ENCODE measurements at regions not wholly inside any gene's neighbourhood (a gene's known extent, or its start where the extent isn't known, plus 50 kb on each side); places are given as distances from the start of the nearest gene placed in this dataset.

DNA sequence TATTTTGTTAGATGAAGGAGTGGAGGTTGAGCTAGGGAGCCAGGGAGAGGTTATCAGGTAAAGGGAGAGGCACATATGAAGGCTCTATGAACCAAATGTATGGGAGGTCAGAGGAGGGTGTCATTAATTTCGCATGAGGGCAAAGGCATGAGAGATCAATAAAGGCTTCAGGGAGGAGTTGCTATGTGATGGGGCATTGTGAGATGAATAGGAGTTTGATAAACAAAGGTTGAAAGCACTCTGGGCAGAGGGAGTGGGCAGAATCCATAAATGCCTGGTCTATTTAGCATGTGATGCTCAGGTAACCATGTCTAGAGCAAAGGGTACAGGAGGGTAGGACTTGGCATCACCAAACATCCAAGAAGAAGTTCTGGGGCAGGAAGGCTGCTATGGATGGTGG is 273.4 kb downstream of the HAUS1 start:
- DNase-seq = no peak
- H3K9ac ChIP-seq = no peak overlapping the region
- no peaks in the 10 kb centered on the region for H3K79me2 ChIP-seq (ENCODE audit: insufficient read depth)
- H3K36me3 ChIP-seq (ENCODE audit: low read depth) = no peaks in the 10 kb centered on the region
- H3K27ac ChIP-seq = no peak overlapping the region
- no peak overlapping the region for H2AFZ ChIP-seq
- H3F3A ChIP-seq (ENCODE audit: insufficient read depth) = no peaks in the 10 kb centered on the region
- no peaks in the 10 kb centered on the region; the same call in 1 of the 2 replicates for H3K27me3 ChIP-seq (replicated peaks; ENCODE audit: insufficient read depth)
- WGBS, 2 experiments (ENCODE audit: low coverage in 1 of 2, low lambda C conversion rate in 2 of 2, missing lambda C conversion rate in 2 of 2) = 50 to 63% methylated on average over 1 of the region's 1 CpG
- no peak for TF ChIP-seq EZH2phosphoT487 (IDR thresholded peaks at IDR 0.05; ENCODE audit: insufficient read depth, low read depth)
- no peak for TF ChIP-seq EZH2 (IDR thresholded peaks at IDR 0.05; ENCODE audit: insufficient read depth, poor library complexity, severe bottlenecking)
- no peaks in the 10 kb centered on the region for H3K9me2 ChIP-seq (ENCODE audit: insufficient read depth)
- no peaks in the 10 kb centered on the region for H3K4me1 ChIP-seq (ENCODE audit: insufficient read depth)
- H4K20me1 ChIP-seq (ENCODE audit: insufficient read depth) = no peaks in the 10 kb centered on the region
- H3K4me2 ChIP-seq (ENCODE audit: unreplicated experiment) = no peak overlapping the region
- no peaks in the 10 kb centered on the region for H3K9me3 ChIP-seq (ENCODE audit: low read depth)
- no peak overlapping the region for H3K4me3 ChIP-seq
- in situ Hi-C loops (cut with MboI) = no loop called here

DNA sequence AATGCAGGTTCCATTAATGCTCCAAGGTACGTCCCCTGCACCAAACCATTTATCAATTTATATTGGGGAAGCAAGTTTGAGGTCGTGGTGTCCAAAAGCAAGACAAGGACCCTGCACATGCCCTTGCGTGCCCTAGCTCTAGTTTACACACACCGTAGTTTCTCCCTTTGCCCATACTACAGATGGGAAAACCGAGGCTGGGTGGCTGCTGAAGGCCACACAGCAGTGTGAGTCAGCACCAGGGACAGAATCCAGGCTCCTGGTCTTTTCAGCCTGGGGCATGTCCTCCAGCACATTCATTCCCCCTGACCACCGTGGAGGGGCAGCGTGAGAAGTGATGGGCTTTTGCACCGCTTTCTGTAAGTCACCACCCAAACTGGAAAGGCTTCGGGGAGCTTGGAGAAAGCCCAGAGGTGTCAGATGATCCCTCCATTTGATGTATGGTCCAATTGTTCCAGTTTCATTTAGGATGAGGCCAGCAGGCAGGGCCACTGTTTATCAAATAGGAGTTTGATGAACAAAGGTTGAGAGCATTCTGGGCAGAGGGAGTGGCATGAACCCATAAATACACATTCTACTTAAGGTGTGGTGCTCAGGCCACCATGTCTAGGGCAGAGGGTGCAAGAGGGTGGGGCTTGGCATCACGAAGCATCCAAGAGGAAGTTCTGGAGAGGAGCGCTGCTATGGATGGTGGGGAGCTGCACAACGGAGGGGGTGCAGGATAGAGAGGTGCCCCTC is 274.1 kb downstream of the HAUS1 start:
- no peak overlapping the region for H2AFZ ChIP-seq
- DNase-seq = no peak
- WGBS, 2 experiments (ENCODE audit: low coverage in 1 of 2, low lambda C conversion rate in 2 of 2, missing lambda C conversion rate in 2 of 2) = 54 to 55% methylated on average over 12 of the region's 12 CpGs
- no peak overlapping the region for H3K9ac ChIP-seq
- TF ChIP-seq EZH2 (IDR thresholded peaks at IDR 0.05; ENCODE audit: insufficient read depth, poor library complexity, severe bottlenecking) (no peak), EZH2phosphoT487 (IDR thresholded peaks at IDR 0.05; ENCODE audit: insufficient read depth, low read depth) (no peak)
- no peaks in the 10 kb centered on the region for H3K36me3 ChIP-seq (ENCODE audit: low read depth)
- no peaks in the 10 kb centered on the region; the same call in 1 of the 2 replicates for H3K27me3 ChIP-seq (replicated peaks; ENCODE audit: insufficient read depth)
- H3K79me2 ChIP-seq (ENCODE audit: insufficient read depth) = no peaks in the 10 kb centered on the region
- H3K4me2 ChIP-seq (ENCODE audit: unreplicated experiment) = no peak overlapping the region
- no peaks in the 10 kb centered on the region for H3F3A ChIP-seq (ENCODE audit: insufficient read depth)
- H3K9me3 ChIP-seq (ENCODE audit: low read depth) = no peaks in the 10 kb centered on the region
- no peaks in the 10 kb centered on the region for H3K4me1 ChIP-seq (ENCODE audit: insufficient read depth)
- H3K27ac ChIP-seq = no peak overlapping the region
- no peak overlapping the region for H3K4me3 ChIP-seq
- no peaks in the 10 kb centered on the region for H4K20me1 ChIP-seq (ENCODE audit: insufficient read depth)
- no peaks in the 10 kb centered on the region for H3K9me2 ChIP-seq (ENCODE audit: insufficient read depth)
- in situ Hi-C loops (cut with MboI) = no loop called here

DNA sequence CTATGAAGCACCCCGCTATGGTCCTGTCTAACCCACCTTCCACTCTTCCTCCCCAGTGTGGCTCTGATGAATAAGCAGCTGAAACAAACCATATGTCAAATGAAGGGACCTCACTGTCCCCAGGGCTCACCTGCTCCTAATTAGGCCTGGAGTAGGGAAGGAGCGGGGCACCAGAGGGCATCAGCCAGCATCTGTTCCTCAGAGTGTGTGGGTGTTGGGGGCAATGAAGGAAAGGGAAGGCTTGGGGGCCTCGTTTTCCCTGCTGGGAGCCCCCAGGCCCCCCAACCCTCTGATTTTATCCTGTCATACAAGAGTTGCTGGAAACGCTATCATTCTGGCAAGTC is 274.7 kb downstream of the HAUS1 start:
- H3K27me3 ChIP-seq (replicated peaks; ENCODE audit: insufficient read depth) = no peaks in the 10 kb centered on the region; the same call in 1 of the 2 replicates
- no peak overlapping the region for H3K27ac ChIP-seq
- no peaks in the 10 kb centered on the region for H3K9me3 ChIP-seq (ENCODE audit: low read depth)
- TF ChIP-seq EZH2phosphoT487 (IDR thresholded peaks at IDR 0.05; ENCODE audit: insufficient read depth, low read depth) (no peak), EZH2 (IDR thresholded peaks at IDR 0.05; ENCODE audit: insufficient read depth, poor library complexity, severe bottlenecking) (no peak)
- no peaks in the 10 kb centered on the region for H3F3A ChIP-seq (ENCODE audit: insufficient read depth)
- H4K20me1 ChIP-seq (ENCODE audit: insufficient read depth) = no peaks in the 10 kb centered on the region
- H3K4me3 ChIP-seq = no peak overlapping the region
- H3K9ac ChIP-seq = no peak overlapping the region
- H3K79me2 ChIP-seq (ENCODE audit: insufficient read depth) = no peaks in the 10 kb centered on the region
- no peaks in the 10 kb centered on the region for H3K36me3 ChIP-seq (ENCODE audit: low read depth)
- H3K4me2 ChIP-seq (ENCODE audit: unreplicated experiment) = no peak overlapping the region
- 28 to 32% methylated on average over 4 of the region's 4 CpGs for WGBS, 2 experiments (ENCODE audit: low coverage in 1 of 2, low lambda C conversion rate in 2 of 2, missing lambda C conversion rate in 2 of 2)
- DNase-seq = no peak
- H3K4me1 ChIP-seq (ENCODE audit: insufficient read depth) = no peaks in the 10 kb centered on the region
- H3K9me2 ChIP-seq (ENCODE audit: insufficient read depth) = no peaks in the 10 kb centered on the region
- no peak overlapping the region for H2AFZ ChIP-seq
- in situ Hi-C loops (cut with MboI) = no loop called here

DNA sequence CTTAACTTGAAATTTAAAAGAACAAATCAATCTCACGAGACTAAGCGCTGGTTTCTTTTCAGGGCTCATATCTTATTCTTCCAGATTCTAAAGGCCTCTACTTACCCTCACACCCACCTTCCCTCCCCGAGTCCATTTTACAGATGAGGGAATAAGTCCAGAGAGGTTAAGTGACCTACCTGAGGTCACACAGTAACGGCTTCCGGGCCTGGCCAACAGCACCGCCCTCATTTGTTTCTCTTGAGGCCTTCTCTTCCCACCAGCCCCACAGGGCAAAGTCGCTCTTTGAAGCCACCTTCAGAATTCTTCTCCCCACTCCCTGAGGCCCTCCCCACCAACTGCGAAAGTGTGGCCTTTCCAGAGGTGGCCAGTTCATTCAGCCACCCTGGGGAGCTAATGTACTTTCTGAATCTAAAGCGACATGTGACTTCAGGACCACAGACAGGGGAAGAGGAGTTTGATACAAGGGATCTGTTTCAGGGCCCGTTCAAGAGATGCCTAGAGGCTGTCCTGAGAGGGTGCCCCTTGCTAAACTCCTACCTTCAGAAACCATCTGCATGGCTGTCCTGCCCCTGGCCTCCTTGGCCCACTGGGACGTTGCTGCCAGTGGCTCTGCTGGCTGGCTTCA is 275.3 kb downstream of the HAUS1 start:
- Histone ChIP-seq H3K27ac (no peak overlapping the region), H3K9me3 (ENCODE audit: low read depth) (no peaks in the 10 kb centered on the region), H3K36me3 (ENCODE audit: low read depth) (no peaks in the 10 kb centered on the region), H3K79me2 (ENCODE audit: insufficient read depth) (no peaks in the 10 kb centered on the region), H3K4me2 (ENCODE audit: unreplicated experiment) (no peak overlapping the region), H2AFZ (no peak overlapping the region), H4K20me1 (ENCODE audit: insufficient read depth) (no peaks in the 10 kb centered on the region), H3F3A (ENCODE audit: insufficient read depth) (no peaks in the 10 kb centered on the region), H3K9me2 (ENCODE audit: insufficient read depth) (no peaks in the 10 kb centered on the region), H3K9ac (no peak overlapping the region), H3K27me3 (replicated peaks; ENCODE audit: insufficient read depth) (no peaks in the 10 kb centered on the region; the same call in 1 of the 2 replicates), H3K4me3 (no peak overlapping the region), H3K4me1 (ENCODE audit: insufficient read depth) (no peaks in the 10 kb centered on the region)
- WGBS, 2 experiments (ENCODE audit: low coverage in 1 of 2, low lambda C conversion rate in 2 of 2, missing lambda C conversion rate in 2 of 2) = 57 to 58% methylated on average over 10 to 11 of the region's 11 CpGs
- in situ Hi-C loops (cut with MboI) = no loop called here
- DNase-seq = no peak
- no peak for TF ChIP-seq EZH2 (IDR thresholded peaks at IDR 0.05; ENCODE audit: insufficient read depth, poor library complexity, severe bottlenecking)
- no peak for TF ChIP-seq EZH2phosphoT487 (IDR thresholded peaks at IDR 0.05; ENCODE audit: insufficient read depth, low read depth)
